T follicular helper cell (primary cell): ENCODE measurements at regions not wholly inside any gene's neighbourhood (a gene's known extent, or its start where the extent isn't known, plus 50 kb on each side); places are given as distances from the start of the nearest gene placed in this dataset.

Source experiments
- DNase-seq: peaks from one replicate; pipeline ENCODE4 v3.0.0-alpha.2; 2020; ENCODE audit warnings: low read depth

DNA sequence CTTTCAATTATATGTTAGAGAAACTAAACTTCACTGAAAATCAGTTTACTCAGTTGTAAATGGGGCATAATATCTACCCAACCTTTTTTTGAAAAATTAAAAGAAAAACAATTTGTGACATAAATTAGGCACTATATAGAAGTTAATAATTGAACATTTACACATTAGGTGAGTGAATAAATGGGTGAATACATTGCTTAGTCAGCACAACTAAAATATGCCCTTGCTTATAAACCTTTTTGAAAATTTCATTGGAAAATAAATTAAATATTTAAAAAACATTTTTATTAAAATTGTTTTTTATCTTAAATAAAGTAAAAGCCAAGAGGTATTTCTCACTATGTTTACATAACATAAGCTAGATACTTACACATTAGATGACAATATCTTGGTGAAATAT is 994.5 kb upstream of the TENM4 start:
- no peak for DNase-seq

DNA sequence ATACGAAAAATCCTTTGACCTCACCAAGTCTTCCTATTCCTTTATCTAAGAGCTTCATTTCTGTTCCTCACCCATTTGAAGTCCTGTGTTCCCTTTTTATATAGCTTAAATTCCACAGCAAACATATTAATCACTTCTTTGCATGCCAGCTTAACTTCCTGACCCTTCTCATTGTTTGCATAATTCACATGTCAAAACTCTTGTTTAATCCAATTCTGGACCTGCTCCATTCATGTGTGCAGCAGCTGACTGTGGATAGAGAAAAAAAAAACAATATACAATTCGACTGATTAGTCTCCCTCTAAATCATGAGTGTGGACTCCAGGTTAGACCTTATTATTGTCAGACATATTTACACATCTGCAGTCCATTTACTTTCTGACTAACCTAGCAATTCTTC is 991.2 kb upstream of the TENM4 start:
- no peak for DNase-seq

DNA sequence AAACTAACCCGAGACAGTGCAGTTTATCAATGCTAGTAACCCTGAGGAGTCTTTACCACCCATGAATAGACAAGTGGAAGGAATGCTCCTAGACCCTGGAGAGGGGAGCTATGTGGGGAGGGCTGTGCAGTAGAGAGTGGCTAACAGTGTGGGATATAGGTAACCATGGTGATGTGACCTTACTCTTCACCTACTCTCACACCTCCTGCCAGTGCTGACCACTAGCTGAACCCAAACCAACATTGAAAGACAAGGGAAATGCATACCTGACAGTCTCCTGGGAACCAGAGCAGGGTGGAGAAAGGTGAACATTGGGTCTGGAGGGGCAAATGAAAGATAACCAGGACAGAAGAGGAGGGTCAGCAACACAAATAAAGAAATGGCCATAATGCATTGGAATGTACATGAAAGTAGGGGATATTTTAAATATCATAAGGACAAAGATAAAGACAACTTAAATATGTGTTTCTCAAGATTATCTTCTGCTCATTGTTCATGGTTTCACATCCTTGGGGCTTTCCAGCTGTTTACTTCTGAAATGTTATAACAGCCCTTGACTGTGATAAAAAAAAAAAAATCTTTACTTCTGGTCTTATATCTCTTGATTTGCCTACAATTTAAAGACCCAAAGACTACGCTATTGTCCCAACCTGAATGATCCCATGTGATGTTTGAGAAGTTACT is 983.3 kb upstream of the TENM4 start:
- no peak for DNase-seq

DNA sequence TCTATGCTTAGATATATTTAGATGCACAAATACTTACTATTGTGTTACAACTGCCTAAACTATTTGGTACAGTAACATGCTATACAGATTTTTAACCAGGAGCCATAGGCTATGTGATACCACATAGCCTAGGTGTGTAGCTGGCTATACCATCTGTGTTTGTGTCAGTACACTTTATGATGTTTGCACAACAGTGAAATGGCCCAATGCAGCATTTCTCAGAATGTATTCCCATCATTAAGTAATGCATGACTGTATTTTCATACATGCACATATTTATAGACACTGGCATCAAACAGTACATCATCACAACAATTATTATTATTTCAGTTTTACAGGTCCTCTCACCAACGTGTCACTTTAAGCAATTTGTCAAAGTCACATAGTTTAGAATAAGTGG is 979.5 kb upstream of the TENM4 start:
- DNase-seq, result no peak

DNA sequence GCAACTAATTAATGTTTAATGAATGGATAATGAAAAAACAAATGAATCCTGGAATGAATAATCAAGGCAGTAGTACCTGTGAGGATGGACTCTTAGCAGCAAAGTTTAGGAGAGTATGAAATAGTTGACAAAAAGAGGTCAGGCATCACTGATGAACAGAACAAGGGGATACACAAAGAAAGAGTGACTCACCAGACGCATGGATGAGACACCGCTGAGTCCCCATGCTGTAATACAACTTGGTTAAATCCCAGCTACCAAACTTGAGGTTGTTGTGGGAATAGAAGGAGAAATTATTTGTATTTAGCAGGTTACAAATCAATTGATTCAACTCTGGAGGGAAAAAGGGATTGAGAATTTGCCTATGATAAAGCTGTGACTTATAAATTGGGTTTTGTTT is 976.9 kb upstream of the TENM4 start:
- DNase-seq, result no peak

DNA sequence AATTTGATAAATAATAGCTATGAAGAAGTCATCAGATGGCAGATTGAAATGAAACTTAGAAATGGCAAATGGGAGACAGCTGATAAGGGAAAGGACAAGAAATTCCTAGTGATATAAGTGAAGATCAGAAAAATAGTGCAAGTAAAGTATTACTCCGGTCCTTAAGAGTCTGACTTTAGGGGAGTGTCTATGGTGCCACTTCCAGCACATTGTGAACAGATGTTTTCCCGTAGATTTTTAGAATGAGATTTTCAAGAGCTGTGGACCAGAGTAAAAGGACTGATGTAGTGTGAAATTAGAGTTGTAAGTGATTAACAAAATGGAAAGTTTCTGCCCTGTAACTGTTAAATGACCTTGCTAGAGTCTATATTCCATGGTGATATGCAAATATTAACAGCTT is 974.8 kb upstream of the TENM4 start:
- DNase-seq, result no peak

DNA sequence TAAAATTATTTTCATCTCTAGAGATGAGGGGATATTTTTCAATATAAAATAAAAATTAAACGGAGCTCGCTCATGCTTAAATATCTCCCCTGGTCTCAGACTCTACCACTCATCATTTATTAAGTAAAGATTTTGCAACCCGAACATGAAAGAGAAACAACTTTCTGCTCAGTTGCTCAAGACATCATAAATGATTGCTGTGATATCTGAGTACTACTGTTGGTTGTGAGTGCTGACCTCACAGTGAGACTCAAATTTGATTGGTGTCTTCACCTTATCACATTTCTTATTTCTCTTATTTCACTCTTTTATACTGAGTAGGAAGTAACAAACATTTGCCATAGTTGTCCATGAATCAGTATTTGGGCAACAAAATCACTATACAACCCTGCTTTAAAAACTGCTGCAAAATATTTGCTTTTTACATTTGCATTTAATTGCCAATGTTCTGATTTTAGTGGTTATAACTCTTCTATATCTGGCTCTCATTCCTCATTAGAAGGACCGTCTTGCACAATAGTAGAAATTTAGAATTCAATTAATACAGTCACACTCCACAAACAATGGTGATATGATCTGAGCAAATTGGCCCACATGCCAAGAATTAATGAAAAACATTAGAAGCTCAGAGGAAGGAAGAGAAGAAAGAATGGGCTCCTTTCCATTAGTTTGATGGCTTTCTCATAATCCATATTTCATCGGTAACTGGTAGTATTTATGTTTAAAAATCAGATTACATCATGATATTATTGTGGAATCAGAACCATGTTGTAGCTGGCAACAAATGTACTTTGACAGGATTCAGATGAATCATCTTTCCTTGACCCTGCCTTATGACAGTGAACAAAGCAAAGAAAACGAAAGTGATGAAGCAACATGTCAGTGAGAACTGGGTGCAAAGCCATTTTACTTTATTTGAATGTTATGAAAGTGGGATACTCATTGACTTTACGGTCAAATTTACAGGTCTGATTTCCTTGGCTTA is 973.6 kb upstream of the TENM4 start:
- DNase-seq, result no peak

DNA sequence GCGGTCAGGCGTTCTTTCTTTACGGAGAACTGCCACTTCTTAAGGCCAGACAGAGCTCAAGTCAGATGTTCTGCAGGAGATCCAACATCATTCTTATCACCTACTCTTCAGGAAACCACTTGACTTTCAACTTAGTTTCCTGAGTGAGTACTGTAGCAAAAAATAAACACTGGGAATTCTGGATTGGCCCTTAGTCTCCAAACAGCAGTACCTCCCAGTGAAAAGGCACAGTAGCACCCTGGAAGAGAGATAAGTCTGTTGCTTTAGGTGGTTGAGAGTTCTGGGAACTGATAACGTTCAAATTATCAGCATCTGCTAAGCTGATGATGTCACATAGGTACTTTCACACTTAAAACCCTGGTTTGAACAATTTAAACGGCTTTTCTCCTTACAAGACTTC is 971.8 kb upstream of the TENM4 start:
- DNase-seq, result no peak

DNA sequence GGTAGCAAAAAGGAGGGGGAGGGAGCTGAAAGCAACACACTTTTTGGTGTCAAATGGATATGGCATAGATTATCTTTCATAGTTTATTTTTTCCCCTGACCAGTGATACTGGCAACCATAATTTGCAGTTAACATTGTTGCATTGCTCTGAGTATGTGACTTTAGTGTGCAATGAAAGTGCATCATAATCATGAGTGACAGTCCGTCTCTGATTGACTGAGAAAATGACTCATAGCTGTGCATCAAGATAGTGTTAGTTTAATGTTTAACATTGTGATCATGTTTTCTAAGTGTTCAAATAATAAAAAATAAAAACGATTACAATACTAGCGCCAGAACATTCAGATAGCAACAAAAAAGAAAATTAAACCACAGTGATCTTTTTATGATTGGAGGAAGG is 952.4 kb upstream of the TENM4 start:
- no peak for DNase-seq

DNA sequence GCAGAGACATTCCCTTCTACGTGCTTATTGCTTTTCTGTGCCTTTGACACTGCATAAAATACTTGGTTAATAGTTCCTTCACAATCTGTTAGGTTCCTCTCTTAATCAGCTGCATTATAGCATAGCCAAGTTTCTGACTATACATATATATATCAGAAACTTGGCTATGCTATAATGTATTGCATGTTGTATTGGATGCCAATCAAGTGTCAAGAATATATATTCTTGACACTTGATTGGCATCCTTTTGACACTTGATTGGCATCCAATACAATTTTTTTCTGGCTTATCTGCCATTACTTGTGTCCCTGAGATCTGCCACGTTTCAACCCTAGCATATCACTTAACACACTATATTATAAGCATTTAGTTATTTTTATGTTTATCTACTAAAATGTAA is 949.7 kb upstream of the TENM4 start:
- no peak for DNase-seq

DNA sequence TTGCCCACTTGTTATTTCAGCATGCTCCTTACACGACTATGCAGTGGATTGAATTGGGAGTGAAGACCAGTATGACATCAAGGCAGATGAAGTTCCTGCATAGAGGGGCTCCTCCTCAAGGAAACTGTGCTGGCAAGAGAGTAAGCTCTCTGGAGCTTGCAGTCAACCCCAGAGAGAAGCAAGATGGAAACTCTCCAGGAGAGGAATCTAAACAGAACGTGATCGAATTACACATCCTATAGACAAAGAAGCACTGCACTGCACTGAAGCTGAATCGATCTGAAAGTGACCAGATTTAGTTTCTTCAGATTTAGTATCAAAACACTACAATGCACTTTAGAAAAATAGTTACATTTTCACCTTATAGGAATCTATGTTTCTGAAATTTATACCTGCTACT is 947.7 kb upstream of the TENM4 start:
- DNase-seq, result no peak

DNA sequence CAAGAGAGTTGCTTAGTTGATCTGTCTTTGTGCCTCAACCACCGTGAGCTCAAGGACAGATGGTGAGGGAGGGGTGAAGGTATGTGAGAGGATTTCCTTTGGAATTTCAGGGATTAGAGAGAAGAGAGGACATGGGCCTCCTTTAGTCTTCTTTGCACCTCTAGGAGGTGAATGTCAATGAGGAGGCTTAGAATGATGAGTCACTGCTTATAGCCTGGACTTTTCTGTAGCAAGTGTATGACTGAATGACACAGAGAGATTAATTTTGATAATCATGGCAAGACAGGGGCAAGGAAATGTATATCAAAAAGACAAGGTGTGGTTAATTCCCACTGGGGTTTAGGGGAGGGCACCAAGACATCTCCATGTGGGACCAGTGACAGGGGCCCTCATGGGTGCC is 947.3 kb upstream of the TENM4 start:
- no peak for DNase-seq

DNA sequence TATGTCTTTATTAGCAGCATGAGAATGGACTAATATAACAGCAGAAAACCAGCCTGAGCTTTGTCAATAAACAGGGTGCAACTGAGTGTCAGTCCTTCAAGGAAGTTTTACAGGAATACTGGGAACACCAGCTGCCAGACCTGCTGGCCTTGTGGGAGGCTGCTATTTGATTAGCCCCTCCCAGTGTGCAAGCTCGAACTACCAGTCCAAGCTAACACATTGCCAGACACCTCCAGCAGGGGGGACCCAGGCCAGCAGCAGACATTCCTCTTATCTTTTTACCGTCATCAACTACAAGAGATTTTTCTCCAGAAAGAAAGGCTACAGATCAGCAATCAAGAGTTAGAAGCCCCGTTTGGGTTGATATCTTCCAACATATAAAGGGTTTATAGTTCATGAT is 942.8 kb upstream of the TENM4 start:
- no peak for DNase-seq

DNA sequence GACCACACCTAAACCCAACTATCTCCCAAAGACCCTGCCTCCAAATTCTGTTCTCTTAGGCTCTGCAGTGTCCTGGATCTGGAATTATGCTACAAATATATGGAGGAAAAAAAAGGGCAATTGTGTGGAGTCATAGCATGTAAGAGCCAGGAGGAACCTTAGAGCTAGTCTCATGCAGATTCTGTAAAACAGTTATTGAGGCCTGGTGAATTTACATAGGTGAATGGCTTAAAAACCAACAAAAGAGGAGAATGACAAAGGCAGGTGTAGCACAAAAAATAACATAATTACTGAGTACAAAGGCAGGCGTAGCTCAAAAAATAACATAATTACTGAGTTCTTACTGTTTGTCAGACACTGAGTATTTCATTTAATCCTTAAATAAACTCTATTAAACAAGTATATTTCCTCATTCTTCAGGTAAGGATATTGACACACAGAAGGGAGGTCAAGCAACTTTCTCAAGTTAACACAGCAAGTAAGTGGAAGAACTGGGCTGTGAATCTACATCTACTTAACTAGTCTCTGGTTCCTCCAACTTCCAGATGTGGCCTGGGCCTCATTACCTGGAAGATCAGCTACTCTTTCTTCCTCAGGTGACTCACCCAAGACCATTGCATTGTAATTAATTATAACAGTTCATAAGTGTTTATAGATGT is 938.9 kb upstream of the TENM4 start:
- no peak for DNase-seq

DNA sequence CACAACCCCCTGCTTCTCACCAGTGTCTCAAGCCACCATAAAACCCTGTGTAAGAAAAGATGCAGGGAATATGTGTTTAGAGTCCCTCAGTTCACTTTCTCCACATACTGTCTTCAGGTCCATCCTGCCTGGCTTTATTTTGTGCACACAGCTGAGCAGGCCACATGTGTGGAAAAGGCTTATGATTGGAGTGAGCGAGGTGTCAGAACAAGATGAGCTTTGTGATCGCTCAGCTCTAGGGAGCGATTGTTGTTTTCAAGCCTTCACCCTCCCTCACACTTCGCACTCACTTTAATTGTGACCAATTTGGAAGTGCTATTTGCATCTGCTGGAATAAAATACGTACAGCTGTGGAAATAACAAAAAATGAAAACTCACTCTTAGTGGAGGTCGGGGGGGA is 931.1 kb upstream of the TENM4 start:
- DNase-seq, result no peak

DNA sequence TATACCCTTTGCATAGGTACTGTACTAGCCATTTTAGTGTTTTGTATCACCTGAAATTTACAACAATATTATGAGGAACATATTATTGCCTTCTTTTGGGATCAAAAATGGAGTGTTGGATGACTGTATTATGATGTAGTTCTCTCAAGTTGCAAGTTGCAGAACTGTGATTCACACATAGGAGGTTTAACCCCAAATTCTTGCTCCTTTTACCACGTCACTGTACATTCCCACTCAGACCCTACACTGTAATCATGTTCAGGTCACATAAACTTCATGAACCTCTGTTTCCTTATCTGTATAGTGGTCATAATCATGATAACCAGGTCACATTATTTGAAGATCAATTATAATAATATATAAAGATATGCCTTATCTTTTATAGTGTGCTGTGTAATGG is 925.1 kb upstream of the TENM4 start:
- no peak for DNase-seq

DNA sequence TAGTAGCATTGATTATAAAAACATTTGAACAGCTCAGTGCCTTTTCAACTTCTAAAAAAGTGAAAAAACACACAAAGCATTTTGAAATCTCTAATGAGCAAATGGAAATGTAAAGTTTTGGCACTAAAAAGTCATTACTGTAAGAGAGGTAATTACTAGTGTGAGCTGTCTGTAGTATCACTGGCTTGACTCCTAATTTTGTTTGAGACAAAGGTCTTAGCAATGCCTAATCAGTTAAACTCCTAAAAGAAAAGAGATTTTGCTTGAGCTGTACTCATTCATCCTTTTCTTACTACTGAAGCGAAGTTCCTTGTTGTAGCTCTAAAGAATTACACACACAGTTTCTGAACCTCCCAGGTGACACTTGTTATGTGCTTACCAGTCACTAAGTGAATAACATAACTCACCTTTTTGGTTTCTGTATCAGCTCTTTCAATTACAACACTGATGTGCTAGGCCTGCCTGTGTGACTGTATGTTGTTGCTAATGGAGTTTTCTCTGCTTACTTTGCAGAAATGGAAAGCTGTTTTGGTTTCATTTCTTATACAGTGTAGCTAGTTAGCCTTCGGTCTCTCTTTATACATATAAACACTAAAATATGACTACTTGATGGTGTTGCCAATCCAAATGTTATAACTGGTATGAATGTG is 924.4 kb upstream of the TENM4 start:
- DNase-seq, result no peak

DNA sequence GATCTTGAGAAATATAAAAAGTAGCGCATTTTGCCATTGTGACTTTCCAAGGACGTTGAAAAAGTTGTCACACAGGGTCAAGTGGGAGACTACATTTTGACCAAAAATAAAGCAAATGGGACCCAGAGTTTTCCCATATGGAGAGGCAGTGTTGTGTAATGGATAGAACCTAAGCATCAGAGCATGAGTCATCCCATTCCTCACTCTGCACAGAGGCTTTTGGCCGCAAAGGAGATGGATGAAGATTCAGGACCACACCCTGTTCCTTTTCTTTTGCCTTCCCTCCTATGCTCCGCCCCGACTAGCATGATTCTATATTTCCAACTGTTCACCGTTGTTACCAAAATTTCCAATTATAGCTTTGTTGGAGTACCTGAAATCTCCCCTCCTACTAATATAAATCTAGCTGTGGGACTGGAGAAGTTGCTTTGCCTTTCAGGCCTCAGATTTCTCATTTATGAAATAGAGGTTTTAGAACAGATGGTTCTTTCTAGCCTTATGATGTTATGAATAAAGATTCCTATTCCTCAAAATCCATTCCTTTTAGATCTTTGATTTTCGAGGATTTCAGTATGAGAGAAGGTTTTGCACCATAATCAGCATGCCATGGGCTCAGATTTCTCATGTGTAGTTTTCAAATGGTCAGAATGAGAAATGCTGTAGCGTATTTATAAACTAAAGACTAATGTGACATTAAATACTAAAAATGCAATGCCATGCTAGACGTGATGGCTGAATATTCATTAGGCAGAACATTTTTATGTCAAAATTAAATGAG is 921.9 kb upstream of the TENM4 start:
- DNase-seq, result no peak

DNA sequence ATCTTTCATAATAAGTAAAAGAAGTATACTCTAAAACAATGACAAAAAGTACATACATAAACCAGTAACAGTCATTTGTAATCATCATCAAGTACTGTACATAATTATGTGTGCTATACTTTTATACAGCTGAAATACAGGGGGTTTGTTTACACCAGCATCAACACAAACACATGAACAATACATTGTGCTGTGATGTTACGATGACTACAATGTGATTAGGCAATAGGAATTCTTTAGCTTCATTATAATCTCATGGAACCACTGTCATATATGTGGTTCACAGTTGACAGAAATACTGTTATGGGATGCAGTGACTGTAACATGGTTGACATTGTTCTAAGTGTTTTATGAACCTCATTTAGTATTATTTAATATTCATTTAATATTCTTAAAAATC is 914.4 kb upstream of the TENM4 start:
- no peak for DNase-seq

DNA sequence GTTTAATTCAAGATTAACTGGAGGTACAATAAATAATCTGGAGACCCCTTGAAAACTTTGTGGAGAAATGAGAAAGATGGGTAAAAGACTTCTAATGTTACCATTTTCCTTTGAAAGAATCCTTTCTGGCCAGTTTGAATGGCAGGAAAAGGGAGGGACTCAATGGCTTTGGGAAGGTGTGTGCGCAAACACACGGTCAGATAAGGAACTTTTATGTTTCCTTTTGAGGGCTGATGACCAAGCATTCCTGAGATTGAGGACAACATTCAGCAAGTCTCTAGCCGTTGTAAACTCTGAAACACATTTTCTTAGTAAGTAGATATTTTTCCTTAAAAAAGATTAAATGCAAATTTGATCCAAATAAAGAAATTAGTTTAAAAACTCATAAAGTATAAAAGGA is 909.7 kb upstream of the TENM4 start:
- no peak for DNase-seq

DNA sequence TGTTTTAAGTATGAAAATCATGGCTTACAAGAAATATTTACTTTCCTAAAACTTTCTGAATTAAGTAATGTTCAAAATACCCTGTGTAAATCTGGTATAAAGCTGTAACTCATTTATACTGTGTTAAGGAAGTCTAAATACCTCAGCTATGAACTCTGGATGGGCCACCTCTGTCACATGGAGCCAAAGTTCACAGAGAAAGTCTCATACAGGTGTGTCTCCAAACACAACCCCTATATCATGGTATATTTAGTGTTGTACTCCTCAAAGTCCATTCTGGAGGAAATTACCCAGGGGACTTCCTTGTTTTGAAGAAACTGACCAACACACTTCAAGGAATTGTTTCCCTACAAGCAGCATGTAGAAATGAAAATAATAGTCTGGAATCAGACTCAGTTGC is 909.2 kb upstream of the TENM4 start:
- no peak for DNase-seq
